ENCODE measurements at regions not wholly inside any gene's neighbourhood (a gene's known extent, or its start where the extent isn't known, plus 50 kb on each side); places are given as distances from the start of the nearest gene placed in this dataset.

DNA sequence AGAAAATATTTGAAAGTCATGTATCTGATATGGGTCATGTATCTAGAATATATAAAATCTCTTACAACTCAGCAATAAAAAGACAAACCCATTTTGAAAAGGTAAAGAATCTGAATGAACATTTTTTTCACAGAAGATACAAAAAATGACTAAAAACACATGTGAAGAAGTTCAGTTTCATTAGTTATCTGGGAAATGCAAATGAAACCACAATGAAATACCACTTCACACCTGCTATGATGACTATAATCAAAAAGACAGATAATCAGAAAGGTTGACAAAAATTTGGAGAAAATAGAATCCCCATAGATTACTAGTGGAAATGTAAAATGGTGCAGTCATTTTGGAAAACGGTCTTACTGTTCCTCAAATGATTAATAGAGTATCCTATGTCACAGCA, 631.0 kb downstream of the MRPL39 start:
- no peak for DNase-seq

DNA sequence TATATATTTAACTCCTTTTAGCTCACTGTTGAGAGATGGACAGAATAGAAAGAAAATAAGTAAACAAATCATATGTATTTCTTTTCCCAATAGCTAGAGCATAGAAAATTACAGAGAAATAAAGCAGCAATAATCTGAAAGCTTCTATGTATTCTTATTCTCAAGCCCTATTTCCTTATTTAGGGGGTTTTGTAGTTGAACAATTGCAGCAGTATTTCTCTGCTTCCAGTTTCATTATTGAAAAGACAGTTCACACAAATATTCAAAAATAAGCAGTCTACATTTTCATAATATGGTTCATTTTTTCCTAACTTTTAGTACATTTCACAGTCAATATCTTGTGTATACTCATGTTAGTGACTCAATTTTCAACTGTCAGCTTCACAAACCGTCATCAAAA, 638.2 kb downstream of the MRPL39 start:
- DNase-seq: no peak

DNA sequence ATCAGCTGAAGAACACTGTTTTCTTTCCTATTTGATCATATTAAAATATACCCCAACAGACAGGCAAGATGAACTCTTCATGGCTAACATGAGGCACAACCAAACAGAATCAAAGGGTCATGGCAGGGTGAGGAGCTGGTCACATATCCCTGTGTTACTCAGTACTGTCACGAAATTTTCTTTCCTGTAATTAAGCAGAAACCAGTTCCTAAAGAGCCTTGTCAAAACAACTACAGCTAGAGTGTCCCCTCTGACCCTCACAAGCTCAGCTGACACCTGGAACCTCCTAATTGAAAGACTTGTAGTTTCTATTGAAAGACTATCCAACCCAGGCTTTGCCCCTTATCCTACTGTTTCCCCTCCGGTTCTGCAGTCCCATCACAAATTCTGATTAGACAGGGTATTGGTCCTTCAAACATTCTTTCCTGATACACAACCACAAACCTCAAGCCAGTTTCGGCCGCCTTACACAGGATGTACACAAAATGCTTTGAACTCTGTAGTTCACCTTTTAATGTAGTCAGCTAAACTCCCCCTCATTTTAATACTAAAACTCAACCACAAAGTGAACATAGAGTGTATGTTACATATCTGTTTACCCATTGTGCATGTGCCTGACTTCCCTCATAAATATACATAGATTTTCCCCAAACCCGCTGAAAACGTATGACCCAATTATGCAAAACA, 651.9 kb downstream of the MRPL39 start:
- DNase-seq: no peak

DNA sequence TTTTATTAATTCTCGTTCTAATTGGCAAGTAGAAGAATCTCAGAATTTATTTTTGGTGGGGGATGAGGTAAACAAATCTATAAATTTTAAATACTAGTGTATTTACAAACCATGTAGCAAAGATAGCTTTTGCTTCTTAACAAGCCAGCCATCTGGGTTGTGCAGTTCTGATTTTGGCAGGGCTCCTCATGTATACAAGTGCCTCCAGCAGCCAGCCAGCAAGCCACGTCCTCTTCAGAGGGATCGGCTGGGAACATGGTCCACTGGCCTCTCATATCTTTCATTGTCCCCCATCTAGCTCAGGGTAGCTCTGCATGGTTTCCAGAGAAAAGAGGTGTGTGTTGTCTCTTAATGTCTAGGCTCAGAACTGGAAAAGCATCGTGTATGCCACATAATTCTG, 659.1 kb downstream of the MRPL39 start:
- no peak for DNase-seq

DNA sequence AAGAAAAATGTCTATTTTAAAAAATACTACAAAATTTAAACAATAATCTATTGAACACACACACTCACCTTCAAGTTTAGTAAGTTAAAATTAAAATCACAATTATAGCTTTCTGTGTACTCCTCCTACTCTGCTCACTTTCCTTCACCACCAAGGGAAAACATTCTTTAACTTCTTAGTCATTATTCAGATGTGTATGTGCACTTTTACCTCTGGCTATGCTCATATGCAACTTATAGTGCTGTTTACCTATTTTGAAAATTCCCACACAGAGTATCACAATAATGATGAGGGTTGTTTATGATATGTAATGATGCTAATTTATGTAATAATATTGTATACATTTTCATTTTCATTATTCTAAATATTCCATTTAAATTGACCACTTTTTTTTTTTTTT, 661.4 kb downstream of the MRPL39 start:
- DNase-seq: no peak

DNA sequence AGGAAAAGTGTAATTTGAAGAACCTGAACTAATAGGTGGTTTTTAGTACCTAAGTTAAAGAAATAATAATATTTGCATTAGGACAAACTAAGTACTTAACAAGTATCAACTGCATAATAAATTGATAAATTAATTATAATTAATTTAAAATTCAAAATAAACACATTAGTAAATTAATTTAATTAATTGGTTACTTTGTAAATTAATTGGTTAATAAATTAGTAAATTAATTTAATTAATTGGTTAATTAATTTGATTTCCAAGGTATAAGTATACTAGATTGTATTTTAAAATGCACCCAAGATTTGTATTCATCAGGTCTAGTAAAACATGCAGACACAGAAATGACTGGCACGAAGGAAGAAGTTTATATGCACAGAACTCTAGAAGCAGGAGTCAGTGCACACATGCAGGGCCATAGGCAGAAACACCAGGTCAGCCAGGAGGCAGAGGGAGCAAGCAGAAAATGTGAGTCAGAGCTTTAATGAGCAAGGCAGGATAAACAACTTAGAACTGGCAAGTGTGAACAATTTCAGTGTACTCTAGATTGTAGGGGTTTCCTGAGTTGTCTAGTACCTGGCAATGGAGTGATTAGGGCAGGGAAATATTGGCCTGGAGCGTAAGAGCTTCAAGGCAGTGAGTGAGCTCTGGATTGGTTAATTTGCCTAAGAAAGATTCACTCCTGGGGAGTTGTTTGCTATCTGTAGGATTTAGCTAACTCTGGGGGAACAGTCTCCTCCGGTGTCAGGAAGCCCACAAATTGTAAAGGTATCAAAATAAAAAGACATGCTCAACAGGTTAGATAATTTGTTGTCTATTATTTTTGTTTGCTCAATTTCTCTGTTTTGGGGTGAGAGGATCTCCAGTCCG, 665.7 kb downstream of the MRPL39 start:
- no peak for DNase-seq

DNA sequence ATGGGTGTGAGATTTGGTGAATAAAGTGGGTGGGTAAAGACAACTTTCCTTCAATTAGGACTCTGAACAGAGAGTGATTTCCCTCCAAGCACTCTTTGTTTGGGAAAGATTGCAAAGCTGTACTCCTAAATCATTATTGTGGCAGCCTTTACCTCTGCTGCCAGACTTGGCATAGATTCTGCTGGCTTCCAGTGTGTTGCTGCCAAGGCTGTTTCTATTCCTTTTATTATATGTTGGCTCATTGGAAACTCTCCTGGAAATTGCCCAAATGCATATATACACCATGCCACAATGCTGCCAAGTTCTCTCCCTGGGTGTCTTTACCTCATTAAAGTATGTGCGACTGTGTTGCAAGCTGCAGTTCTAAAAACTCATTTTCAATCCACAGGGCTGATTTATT, 668.0 kb downstream of the MRPL39 start:
- DNase-seq: no peak

DNA sequence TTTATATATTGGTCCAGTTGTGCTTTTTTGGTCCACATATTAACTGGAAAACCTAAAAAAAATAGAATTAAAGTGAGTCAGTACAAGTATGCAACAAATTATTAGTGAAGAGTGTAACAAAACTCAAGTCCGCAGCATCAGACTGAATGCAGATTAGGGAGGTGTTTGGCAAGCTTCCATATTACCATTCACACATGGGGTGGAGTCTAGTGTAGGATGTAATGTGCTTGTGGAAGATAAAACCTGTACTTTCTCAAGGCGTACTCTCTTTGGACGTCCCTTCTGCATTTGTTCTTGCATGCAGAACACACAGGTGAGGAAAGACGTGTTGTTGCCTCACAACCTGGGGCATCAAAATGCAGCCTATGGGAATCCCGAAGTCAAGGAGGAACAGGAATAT, 668.7 kb downstream of the MRPL39 start:
- no peak for DNase-seq

DNA sequence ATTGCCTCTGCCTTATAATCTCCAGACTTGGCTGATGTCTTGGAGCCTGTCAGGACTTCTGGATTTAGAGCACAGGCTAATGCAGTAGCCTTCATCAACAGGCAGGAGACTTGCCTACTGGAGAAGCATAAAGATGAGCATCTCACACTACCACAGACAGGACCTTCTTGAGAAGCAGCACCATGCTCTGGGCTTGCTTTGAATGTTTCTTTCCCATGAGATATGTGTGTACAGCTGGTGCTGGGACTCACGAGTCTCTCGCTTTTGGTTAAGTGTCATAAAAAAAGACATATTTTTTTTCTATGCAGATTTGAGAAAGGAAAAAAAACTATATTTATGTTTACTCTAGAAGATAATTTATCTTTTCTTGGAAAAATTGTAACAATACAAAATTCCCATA, 671.3 kb downstream of the MRPL39 start:
- DNase-seq: no peak

DNA sequence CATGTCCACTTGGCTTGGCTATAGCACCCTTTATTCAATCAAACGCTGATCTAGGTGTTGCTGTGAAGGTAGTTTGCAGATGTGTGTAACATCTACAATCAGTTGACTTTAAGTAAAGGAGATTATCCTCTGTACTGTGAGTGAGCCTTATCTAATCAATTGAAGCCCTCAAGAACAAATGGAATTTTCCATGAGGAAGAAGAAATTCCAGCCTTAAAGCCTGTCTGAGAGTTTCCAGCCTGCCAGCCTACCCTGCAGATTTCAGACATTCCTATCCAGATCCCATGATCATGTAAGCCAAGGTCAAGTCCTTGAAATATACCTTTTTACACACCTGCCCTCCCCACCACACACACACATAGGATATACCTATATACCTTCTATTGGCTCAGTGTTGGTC, 696.7 kb downstream of the MRPL39 start:
- DNase-seq: no peak

DNA sequence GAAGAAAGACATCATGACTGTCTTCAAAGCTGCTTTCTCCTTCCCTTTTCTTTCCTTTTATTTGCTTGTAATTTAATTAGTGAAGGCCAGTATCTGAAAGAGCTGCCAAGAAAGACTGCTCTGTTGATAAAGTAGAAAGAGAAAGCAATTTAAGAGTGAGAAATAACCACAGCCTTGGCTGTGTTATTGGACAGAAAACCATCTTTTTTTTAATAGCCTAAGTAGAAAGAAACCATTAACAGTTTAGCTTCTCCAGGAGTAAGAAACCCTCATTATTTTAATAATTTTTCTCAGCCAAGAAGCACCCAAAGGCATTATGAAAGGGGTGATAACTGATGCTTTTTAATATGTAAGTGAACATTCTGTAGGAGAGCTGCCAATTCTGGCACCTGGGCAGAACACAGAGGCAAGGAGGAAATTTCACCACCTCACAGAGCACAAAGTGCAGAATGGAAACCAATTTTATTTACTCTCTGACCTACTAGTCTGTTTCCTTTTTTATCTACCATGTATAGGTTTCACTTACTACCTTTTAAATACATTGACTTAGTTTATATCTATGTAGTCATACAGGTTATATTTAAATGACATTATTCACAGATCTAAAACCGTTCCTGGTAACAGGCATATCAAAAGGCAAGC, 703.2 kb downstream of the MRPL39 start:
- DNase-seq: no peak

DNA sequence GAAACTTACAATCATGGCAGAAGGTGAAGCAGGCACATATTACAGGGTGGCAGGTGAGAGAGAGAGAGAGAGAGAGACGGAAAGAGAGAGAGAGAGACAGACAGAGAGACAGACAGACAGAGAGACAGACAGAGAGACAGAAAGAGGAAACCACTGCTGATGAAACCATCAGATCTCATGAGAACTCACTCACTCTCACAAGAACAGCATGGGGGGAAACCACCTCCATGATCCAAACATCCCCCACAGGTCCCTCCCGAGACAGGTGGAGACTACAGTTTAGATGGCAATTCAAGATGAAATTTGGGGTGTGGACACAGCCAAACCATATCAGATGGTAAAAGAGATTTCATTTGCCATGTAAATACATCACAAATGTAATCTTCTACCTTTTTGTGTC, 708.1 kb downstream of the MRPL39 start:
- no peak for DNase-seq

DNA sequence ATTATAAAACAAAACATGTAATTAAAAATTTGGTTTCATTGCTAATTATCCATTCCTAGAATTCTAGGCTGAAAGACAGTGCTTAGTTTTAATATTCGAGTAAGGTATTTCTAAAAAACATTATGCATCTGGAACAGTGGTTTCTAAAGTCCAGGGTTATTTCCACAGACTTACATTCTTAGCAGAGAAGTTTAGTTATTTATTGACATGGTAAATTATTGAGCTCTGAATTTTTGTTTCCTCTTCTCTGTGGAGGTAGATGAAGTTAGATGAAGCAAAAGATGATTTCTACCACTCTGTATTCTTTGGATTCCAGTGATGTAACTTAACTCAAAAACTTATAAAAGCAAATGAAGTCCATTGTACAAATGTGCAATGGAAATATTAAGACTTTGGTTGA, 709.4 kb downstream of the MRPL39 start:
- DNase-seq: no peak

DNA sequence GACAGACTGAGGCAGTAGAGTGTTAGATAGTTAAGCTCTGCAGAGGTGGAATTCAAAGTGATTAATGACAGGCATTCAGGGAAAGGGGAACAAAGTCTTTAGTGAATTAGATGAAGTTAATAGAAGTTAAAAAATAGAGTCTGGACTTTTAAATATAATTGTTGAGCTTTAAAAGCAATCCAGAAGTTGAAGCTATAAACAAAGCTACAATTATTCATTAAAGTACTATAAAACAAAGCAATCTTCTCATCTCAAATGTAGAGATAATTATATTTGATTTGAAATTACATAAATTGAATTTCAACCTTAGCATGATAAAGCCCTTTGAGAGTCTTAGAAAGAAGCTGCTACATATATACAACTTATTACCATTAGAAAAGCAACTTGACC, 710.6 kb downstream of the MRPL39 start:
- no peak for DNase-seq

DNA sequence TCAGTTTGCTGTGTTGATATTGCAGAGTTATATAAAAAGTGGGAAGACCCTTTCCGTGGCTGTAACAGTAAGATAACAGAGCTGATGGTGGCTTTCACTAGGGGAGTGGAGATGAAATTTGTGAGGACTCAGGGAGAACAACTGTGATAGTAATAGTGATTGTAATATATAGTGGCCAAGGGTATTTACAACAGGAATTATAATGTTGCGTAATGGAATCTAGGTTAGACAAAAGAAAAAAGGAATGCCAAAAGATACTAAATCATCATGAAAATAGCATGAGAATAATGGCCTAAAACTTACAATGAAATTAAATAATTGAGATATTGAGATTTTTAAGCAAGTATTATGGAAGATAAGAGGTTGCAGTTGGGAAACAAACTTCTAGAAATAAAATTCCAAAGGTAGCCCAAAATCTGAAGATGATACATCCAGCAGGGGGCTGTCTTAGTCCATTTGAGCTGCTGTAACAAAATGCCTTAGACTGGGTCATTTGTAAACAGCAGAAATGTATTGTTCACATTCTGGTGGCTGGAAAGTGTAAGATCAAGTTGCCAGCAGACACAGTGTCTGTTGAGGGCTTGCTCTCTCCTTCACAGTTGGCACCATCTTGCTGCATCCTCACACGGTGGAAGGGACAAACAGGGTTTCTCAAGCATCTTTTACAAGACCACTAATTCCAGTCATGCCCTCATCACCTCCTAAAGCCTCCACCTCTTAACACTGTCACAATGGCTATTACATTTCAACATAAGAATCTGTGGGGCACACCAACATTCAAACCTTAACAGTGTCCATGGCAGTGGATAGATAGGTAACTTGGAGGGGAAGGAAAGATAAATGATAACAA, 711.2 kb downstream of the MRPL39 start:
- no peak for DNase-seq

DNA sequence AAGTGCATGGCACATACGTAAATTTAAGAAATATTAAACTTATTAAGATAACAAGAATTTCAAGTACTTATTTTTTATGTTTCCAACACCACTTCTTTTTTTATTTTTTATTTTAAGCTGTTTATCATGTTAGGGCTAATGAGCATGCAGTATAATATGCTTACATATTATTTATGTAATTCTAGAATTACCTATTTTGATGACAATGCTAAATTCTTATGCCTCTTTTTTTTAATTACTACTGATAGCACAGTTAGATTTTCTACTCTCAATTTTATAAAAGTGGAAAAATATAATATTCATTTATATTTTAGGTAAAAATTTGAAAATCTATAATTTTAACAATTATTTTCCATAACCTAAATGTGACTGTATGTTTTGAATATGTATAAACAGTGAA, 713.0 kb downstream of the MRPL39 start:
- DNase-seq: no peak

DNA sequence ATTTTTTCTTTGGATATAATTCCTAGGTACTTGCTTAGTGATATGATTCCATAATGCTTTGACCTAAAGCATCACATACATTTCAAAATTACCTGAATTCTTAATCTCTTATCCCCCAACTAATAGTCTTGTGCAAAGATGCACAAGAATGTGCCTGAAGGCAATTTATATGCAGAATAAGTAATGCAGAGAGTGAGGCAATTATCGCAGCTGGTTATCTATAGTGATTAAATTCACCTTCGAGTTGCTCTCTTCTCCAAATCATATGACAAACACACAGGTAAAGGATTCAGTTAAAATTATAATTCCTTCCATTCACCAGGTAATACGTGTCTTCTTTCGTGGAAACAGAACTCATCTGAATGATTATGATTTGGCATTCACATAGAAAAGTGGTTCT, 717.3 kb downstream of the MRPL39 start:
- DNase-seq: no peak

DNA sequence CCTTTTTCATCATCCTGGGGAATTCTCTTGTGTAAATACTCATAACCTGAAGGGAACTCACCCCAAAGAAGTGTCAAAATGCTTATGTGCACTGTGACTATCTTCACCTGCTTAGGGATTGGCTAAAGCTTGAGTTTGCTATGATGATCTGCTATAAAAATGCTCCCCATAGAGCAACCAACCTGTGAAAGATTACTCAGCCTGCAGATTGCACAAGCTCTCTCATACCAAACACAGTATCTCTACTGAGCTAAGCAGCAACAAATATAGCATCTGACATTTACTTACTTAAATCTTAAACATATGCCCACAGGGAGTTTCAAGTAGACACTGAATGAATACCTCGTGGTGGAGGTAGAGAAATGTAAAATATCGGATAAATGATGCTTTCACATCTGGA, 725.8 kb downstream of the MRPL39 start:
- DNase-seq: no peak

DNA sequence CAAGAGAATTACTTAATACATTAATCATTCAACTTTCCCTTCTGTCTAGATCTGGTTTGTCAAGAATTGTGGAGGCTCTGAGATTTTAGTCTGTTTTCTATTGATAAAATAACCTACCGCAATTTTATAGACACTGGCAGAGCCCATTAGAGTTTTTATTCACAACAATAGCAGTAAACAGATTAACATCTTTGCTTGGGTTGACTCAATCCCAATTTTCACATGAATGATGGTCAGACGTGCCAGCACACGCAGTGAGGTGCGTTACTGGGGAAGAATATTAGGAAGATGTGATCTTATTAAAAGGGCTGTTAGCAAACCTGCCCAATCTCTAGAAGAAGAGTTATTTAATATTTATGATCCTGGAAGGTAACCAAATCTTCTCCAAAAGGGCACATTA, 736.6 kb downstream of the MRPL39 start:
- no peak for DNase-seq

DNA sequence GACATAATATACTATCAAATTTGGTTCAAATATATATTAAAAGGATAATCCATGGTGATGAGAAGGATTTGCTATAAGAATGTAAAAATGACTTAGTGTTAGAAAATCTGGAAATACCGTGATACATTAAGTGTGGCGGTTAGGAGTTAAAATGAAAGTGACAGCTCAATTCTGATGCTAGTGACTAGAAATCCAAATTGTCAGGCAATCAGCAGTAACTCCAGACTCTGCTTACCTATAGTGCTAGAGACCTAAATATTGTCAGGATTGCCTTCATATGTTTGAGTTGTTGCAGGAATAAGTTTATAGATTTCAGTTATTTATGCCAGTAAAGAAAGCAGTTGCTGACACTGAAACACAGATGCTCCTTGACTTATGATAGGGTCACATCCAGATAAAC, 737.4 kb downstream of the MRPL39 start:
- DNase-seq: no peak

DNA sequence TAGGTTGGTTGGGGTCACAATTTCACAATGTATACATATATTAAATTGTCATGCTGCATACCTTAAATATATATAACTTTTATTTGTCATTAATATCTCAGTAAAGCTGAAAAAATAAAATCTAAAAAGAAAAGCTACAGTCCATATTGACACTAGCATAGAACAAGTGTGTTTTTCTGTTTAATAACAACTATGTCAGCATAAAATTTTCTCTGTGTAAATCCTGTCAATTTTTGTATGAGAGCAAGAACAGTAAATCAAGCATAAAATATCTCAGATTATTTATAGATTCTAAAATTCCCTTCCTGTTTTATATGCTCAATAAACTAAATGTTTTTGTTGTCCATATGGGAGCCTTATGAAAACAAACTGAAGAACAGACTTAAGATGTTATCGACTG, 739.2 kb downstream of the MRPL39 start:
- no peak for DNase-seq

DNA sequence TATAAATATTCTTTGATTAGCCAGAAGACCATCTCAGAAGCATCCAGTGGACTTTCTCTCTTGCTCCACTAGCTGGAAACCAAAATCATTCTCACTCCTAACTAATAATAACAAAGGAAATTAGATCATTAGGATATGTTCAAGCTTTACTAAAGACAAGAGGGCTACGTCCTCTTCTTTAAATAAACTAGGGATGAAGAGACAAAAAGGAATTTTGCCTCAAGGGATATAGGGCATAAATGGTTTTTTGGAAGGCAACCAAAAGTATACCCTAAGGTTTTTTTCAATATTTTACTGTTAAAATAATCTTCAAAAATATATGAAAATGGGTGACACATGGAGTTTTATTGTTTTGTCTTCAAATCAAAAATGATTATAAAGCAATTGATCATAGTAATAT, 745.8 kb downstream of the MRPL39 start:
- DNase-seq: no peak

DNA sequence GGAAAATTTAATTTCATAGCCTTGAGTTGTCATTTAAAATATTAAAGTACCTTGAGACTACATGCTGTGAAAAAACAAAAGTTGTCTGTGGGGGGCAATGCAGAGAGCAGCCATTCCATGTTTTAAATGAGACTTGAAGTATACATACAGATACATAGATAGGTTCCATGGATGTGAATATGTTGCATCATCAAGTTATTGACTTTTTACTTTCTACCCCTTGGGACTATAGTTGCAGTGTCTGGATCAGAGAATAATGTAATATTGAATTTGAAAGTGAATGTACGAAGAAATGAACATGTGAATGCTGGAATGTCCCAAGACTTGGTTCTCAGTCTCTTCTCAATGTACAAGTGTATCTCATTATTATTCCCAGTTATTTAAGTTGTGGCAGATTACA, 751.0 kb downstream of the MRPL39 start:
- DNase-seq: no peak
